ENCODE measurements at regions not wholly inside any gene's neighbourhood (a gene's known extent, or its start where the extent isn't known, plus 50 kb on each side); places are given as distances from the start of the nearest gene placed in this dataset.

DNA sequence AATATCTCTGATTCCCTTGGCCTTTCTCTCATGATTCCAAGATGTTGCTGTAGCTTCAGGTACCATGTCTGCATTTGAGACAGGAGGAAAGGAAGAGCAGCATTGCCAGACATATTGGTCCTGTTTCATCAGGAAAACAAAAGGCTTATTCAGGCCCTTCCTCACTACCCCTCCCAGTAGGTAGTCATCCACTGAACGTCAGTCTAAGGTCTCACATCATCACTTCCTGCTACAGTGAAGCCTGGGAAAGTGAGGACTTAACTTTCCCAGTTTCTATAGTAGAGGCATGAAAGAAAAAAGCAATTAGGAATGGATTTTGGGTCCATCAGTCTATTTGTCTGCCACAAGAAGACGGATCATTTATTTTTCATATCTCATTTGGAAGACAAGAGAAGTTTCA lies 85.7 kb upstream of the SOX4 start:
- no peaks in the 10 kb centered on the region for H3K36me3 Mint-ChIP-seq (ENCODE audit: insufficient read depth, unreplicated experiment)
- peaks cover 3% of the 10 kb centered on the region for H3K9me3 Mint-ChIP-seq (ENCODE audit: low read depth, unreplicated experiment)
- DNase-seq: peak; percentile 31
- BruUV-seq (replicated peaks): no TSS peak
- peaks cover 17% of the 10 kb centered on the region for H3K4me1 Mint-ChIP-seq (ENCODE audit: low read depth, unreplicated experiment)
- CTCF ChIA-PET: no interaction called here
- intact Hi-C loops (cut with micrococcal nuclease; ENCODE audit: unreplicated experiment): no loop called here
- TF ChIP-seq, protein P1, sequence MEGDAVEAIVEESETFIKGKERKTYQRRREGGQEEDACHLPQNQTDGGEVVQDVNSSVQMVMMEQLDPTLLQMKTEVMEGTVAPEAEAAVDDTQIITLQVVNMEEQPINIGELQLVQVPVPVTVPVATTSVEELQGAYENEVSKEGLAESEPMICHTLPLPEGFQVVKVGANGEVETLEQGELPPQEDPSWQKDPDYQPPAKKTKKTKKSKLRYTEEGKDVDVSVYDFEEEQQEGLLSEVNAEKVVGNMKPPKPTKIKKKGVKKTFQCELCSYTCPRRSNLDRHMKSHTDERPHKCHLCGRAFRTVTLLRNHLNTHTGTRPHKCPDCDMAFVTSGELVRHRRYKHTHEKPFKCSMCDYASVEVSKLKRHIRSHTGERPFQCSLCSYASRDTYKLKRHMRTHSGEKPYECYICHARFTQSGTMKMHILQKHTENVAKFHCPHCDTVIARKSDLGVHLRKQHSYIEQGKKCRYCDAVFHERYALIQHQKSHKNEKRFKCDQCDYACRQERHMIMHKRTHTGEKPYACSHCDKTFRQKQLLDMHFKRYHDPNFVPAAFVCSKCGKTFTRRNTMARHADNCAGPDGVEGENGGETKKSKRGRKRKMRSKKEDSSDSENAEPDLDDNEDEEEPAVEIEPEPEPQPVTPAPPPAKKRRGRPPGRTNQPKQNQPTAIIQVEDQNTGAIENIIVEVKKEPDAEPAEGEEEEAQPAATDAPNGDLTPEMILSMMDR (IDR thresholded peaks at IDR 0.05; ENCODE audit: unreplicated experiment): no peak
- H3K27ac Mint-ChIP-seq (ENCODE audit: unreplicated experiment): peak overlapping the region; percentile 42
- H3K4me3 Mint-ChIP-seq (ENCODE audit: low read depth, unreplicated experiment): no peak overlapping the region
- H3K27me3 Mint-ChIP-seq (ENCODE audit: unreplicated experiment): no peaks in the 10 kb centered on the region

DNA sequence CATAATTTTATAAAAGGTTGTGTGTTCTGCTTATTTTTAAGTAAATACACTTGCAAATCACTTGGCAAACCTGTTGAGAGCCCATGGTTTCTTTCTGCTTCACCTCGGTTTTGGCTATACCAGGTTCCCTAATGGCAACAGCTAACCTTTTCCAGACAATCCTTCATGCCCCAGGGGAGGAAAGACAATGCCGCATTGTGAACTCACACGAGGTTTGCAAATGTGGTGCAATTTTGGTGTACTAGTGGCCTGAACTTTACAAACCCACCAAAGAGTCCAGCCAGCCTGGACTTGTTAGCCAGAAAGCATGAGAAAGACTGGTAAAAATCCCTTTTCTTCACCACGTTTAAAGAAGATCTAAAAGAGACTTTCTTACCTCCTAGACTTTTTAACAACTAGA lies 84.8 kb upstream of the SOX4 start:
- Mint-ChIP-seq H3K27ac (ENCODE audit: unreplicated experiment) (peak overlapping the region; percentile 42), H3K4me1 (ENCODE audit: low read depth, unreplicated experiment) (peaks cover 17% of the 10 kb centered on the region), H3K27me3 (ENCODE audit: unreplicated experiment) (no peaks in the 10 kb centered on the region), H3K36me3 (ENCODE audit: insufficient read depth, unreplicated experiment) (no peaks in the 10 kb centered on the region), H3K9me3 (ENCODE audit: low read depth, unreplicated experiment) (peaks cover 3% of the 10 kb centered on the region), H3K4me3 (ENCODE audit: low read depth, unreplicated experiment) (no peak overlapping the region)
- no peak for DNase-seq
- TF ChIP-seq, protein P1 (IDR thresholded peaks at IDR 0.05; ENCODE audit: unreplicated experiment): no peak
- intact Hi-C loops (cut with micrococcal nuclease; ENCODE audit: unreplicated experiment): no loop called here
- no TSS peak for BruUV-seq (replicated peaks)
- CTCF ChIA-PET: no interaction called here

DNA sequence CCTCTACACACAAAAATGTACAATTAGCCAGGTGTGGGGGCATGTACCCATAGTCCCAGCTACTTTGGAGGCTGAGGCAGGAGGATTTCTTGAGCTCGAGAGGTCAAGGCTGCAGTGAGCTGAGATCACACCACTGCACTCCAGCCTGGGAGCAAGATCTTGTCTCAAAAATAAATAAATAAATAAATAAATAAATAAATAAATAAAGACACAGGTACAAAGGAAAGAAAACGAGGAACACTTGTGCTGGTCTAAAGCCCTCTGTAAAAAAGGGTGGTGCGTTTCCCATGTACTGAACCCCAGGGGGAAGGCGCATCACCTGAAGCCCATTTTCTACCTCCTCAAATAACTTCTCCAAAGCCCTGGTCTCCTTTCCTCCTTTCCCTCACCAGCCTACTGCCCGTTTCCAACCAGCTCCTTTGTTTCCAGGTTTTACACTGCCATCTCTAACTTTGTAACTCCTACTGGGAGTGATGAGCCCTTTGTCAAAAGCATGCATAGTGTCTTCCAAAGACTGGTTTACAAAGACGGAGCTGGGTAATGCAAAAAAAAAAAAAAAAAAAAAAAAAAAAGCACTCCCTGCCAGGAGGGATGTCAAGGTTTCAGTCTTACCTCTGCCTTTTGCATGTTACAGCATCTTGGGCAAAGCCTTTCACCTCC lies 81.5 kb upstream of the SOX4 start:
- peaks cover 17% of the 10 kb centered on the region for H3K4me1 Mint-ChIP-seq (ENCODE audit: low read depth, unreplicated experiment)
- BruUV-seq (replicated peaks): no TSS peak
- CTCF ChIA-PET: interaction anchor here (0.6 to 0.9 kb wide), 3 partner anchors 30 to 59 kb away, joined by 3 to 4 read pairs (median 4); no protein-coding TSS in a partner anchor
- TF ChIP-seq, protein P1 (IDR thresholded peaks at IDR 0.05; ENCODE audit: unreplicated experiment): no peak
- H3K27me3 Mint-ChIP-seq (ENCODE audit: unreplicated experiment): no peaks in the 10 kb centered on the region
- H3K36me3 Mint-ChIP-seq (ENCODE audit: insufficient read depth, unreplicated experiment): no peaks in the 10 kb centered on the region
- H3K4me3 Mint-ChIP-seq (ENCODE audit: low read depth, unreplicated experiment): no peak overlapping the region
- intact Hi-C loops (cut with micrococcal nuclease; ENCODE audit: unreplicated experiment): no loop called here
- peaks cover 3% of the 10 kb centered on the region for H3K9me3 Mint-ChIP-seq (ENCODE audit: low read depth, unreplicated experiment)
- DNase-seq: no peak
- no peak overlapping the region for H3K27ac Mint-ChIP-seq (ENCODE audit: unreplicated experiment)

DNA sequence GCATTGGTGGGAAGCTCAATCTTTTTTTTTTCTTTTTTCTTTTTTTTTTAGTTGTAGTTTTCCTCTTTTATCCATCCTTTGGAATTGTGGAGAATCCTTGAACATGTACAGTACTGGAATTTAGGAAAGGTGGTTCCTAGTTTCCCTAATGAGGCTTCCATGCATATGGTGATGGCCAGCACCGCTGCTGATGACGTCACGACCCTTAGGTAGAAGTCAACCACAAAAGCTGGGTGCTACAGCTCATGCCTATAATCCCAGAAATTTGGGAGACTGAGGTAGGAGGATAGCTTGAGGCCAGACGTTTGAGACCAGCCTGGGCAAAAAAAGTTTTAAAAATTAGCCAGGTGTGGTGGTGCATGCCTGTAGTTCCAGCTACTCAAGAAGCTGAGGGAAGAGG lies 79.3 kb upstream of the SOX4 start:
- Mint-ChIP-seq H3K4me3 (ENCODE audit: low read depth, unreplicated experiment) (no peak overlapping the region), H3K27ac (ENCODE audit: unreplicated experiment) (no peak overlapping the region), H3K9me3 (ENCODE audit: low read depth, unreplicated experiment) (no peaks in the 10 kb centered on the region), H3K4me1 (ENCODE audit: low read depth, unreplicated experiment) (no peaks in the 10 kb centered on the region), H3K27me3 (ENCODE audit: unreplicated experiment) (no peaks in the 10 kb centered on the region), H3K36me3 (ENCODE audit: insufficient read depth, unreplicated experiment) (no peaks in the 10 kb centered on the region)
- intact Hi-C loops (cut with micrococcal nuclease; ENCODE audit: unreplicated experiment): no loop called here
- CTCF ChIA-PET: no interaction called here
- BruUV-seq (replicated peaks): no TSS peak
- no peak for DNase-seq
- TF ChIP-seq, protein P1 (IDR thresholded peaks at IDR 0.05; ENCODE audit: unreplicated experiment): no peak
